ENCODE measurements at regions not wholly inside any gene's neighbourhood (a gene's known extent, or its start where the extent isn't known, plus 50 kb on each side); places are given as distances from the start of the nearest gene placed in this dataset.

GRCh38 chr4:98711526-98711925, 53.1 kb upstream of the TSPAN5 start:
- H3K36me3 ChIP-seq (ENCODE audit: control insufficient read depth, insufficient read depth, low read length) = no peaks in the 10 kb centered on the region
- H3K9me3 ChIP-seq (replicated peaks; ENCODE audit: control insufficient read depth, low read depth, low read length) = no peaks in the 10 kb centered on the region
- H3K27ac ChIP-seq (ENCODE audit: low read length) = no peak overlapping the region
- H3K27me3 ChIP-seq (ENCODE audit: control insufficient read depth, insufficient read depth, low read length) = no peaks in the 10 kb centered on the region
- no peak for DNase-seq
- H3K4me3 ChIP-seq (ENCODE audit: low read length) = no peak overlapping the region
- H3K4me1 ChIP-seq (ENCODE audit: control insufficient read depth, insufficient read depth, low read length) = no peaks in the 10 kb centered on the region

GRCh38 chr4:98710831-98711230, 52.4 kb upstream of the TSPAN5 start:
- DNase-seq = no peak
- H3K27ac ChIP-seq (ENCODE audit: low read length) = no peak overlapping the region
- no CpG with 5 or more reads among the region's 4 CpGs for WGBS (ENCODE audit: insufficient coverage)
- no peaks in the 10 kb centered on the region for H3K9me3 ChIP-seq (replicated peaks; ENCODE audit: control insufficient read depth, low read depth, low read length)
- H3K27me3 ChIP-seq (ENCODE audit: control insufficient read depth, insufficient read depth, low read length) = no peaks in the 10 kb centered on the region
- no peaks in the 10 kb centered on the region for H3K4me1 ChIP-seq (ENCODE audit: control insufficient read depth, insufficient read depth, low read length)
- no peak overlapping the region for H3K4me3 ChIP-seq (ENCODE audit: low read length)
- H3K36me3 ChIP-seq (ENCODE audit: control insufficient read depth, insufficient read depth, low read length) = no peaks in the 10 kb centered on the region

Data from muscle of leg (tissue), 3 donors.